ENCODE measurements at regions not wholly inside any gene's neighbourhood (a gene's known extent, or its start where the extent isn't known, plus 50 kb on each side); places are given as distances from the start of the nearest gene placed in this dataset.
A peak's percentile ranks its signal among the peaks of the same experiment; 100 is the strongest.

GRCh38 chr6:132977413-132977812 lies 163.0 kb downstream of the RPS12 start:
- H3K4me3 ChIP-seq (ENCODE audit: low read depth, low read length), result no peak overlapping the region
- DNase-seq (ENCODE audit: low read depth), result no peak
- no peak for TF ChIP-seq CTCF (conservative IDR thresholded peaks at IDR 0.05; ENCODE audit: low read depth, low read length)

- TF ChIP-seq CTCF (conservative IDR thresholded peaks at IDR 0.05; ENCODE audit: low read depth, low read length), result no peak
- DNase-seq (ENCODE audit: low read depth), result no peak
- H3K4me3 ChIP-seq (ENCODE audit: low read depth, low read length), result no peak overlapping the region
These were observed 164.3 kb downstream of the RPS12 start for GRCh38 chr6:132978685-132979084.

- no peak for DNase-seq (ENCODE audit: low read depth)
- H3K4me3 ChIP-seq (ENCODE audit: low read depth, low read length), result no peak overlapping the region
- no peak for TF ChIP-seq CTCF (conservative IDR thresholded peaks at IDR 0.05; ENCODE audit: low read depth, low read length)
These were observed 179.4 kb downstream of the RPS12 start for GRCh38 chr6:132993738-132994137.

GRCh38 chr6:132995009-132995408 lies 180.6 kb downstream of the RPS12 start:
- no peak for DNase-seq (ENCODE audit: low read depth)
- TF ChIP-seq CTCF (conservative IDR thresholded peaks at IDR 0.05; ENCODE audit: low read depth, low read length), result no peak
- no peak overlapping the region for H3K4me3 ChIP-seq (ENCODE audit: low read depth, low read length)

- no peak for TF ChIP-seq CTCF (conservative IDR thresholded peaks at IDR 0.05; ENCODE audit: low read depth, low read length)
- no peak overlapping the region for H3K4me3 ChIP-seq (ENCODE audit: low read depth, low read length)
- peak; percentile 30 for DNase-seq (ENCODE audit: low read depth)
These were observed 181.1 kb downstream of the RPS12 start for GRCh38 chr6:132995432-132995831.

GRCh38 chr6:132998418-132998817 lies 184.0 kb downstream of the RPS12 start:
- no peak for TF ChIP-seq CTCF (conservative IDR thresholded peaks at IDR 0.05; ENCODE audit: low read depth, low read length)
- H3K4me3 ChIP-seq (ENCODE audit: low read depth, low read length), result no peak overlapping the region
- DNase-seq (ENCODE audit: low read depth), result no peak

- no peak for TF ChIP-seq CTCF (conservative IDR thresholded peaks at IDR 0.05; ENCODE audit: low read depth, low read length)
- H3K4me3 ChIP-seq (ENCODE audit: low read depth, low read length), result no peak overlapping the region
- DNase-seq (ENCODE audit: low read depth), result peak; percentile 30
These were observed 186.7 kb downstream of the RPS12 start for GRCh38 chr6:133001040-133001565.
